Mesendoderm (in vitro differentiated cells): ENCODE measurements at regions not wholly inside any gene's neighbourhood (a gene's known extent, or its start where the extent isn't known, plus 50 kb on each side); places are given as distances from the start of the nearest gene placed in this dataset.

Experiments
- DNase-seq: peaks from one replicate; pipeline ENCODE4 v3.0.0; 2013
- H2AK5ac ChIP-seq: 2 replicates; pipeline ENCODE4 v1.6.1; 2013; ENCODE audit warnings: low read length, inconsistent platforms
- H2BK120ac ChIP-seq: 2 replicates; pipeline ENCODE4 v1.6.1; 2013; ENCODE audit warnings: low read depth, mild to moderate bottlenecking, low read length, moderate library complexity, mixed read lengths
- H2BK15ac ChIP-seq: replicated peaks from 2 replicates; pipeline ENCODE4 v1.6.1; 2013; ENCODE audit warnings: low read depth, mild to moderate bottlenecking, moderate library complexity
- H2BK5ac ChIP-seq: 2 replicates; pipeline ENCODE4 v1.6.1; 2013; ENCODE audit warnings: low read length, inconsistent platforms
- H3K18ac ChIP-seq: 2 replicates; pipeline ENCODE4 v1.6.1; 2013; ENCODE audit warnings: mild to moderate bottlenecking, low read length, mixed read lengths
- H3K23ac ChIP-seq: one replicate; pipeline ENCODE4 v1.6.1; 2013; ENCODE audit warnings: low read length
- H3K27ac ChIP-seq: 2 replicates; pipeline ENCODE4 v1.5.1; 2013; ENCODE audit warnings: low read depth, mild to moderate bottlenecking, inconsistent platforms, low read length, moderate library complexity
- H3K27me3 ChIP-seq: 2 replicates; pipeline ENCODE4 v1.6.1; 2013; ENCODE audit warnings: low read length, control low read depth, mild to moderate bottlenecking, inconsistent platforms; ENCODE audit not compliant: insufficient read depth, poor library complexity
- H3K36me3 ChIP-seq: 2 replicates; pipeline ENCODE4 v1.6.1; 2013; ENCODE audit warnings: low read length, inconsistent platforms; ENCODE audit not compliant: control insufficient read depth, insufficient read depth
- H3K4ac ChIP-seq: one replicate; pipeline ENCODE4 v1.6.1; 2013; ENCODE audit warnings: low read depth, mild to moderate bottlenecking, low read length, moderate library complexity
- H3K4me1 ChIP-seq: 2 replicates; pipeline ENCODE4 v1.6.1; 2013; ENCODE audit warnings: low read depth, low read length, inconsistent platforms; ENCODE audit not compliant: control insufficient read depth
- H3K4me2 ChIP-seq: 2 replicates; pipeline ENCODE4 v1.6.1; 2013; ENCODE audit warnings: low read length
- H3K4me3 ChIP-seq: 2 replicates; pipeline ENCODE4 v1.5.1; 2013; ENCODE audit warnings: mild to moderate bottlenecking, low read length
- H3K56ac ChIP-seq: one replicate; pipeline ENCODE4 v1.6.1; 2013; ENCODE audit warnings: low read length
- H3K79me1 ChIP-seq: 2 replicates; pipeline ENCODE4 v1.6.1; 2013; ENCODE audit warnings: low read length, inconsistent platforms
- H3K79me2 ChIP-seq: 2 replicates; pipeline ENCODE4 v1.6.1; 2013; ENCODE audit warnings: mild to moderate bottlenecking, low read length; ENCODE audit not compliant: control insufficient read depth, insufficient read depth
- H3K9ac ChIP-seq: 2 replicates; pipeline ENCODE4 v1.6.1; 2013; ENCODE audit warnings: low read length, inconsistent platforms
- H4K5ac ChIP-seq: one replicate; pipeline ENCODE4 v1.6.1; 2013; ENCODE audit warnings: low read length
- H4K8ac ChIP-seq: one replicate; pipeline ENCODE4 v1.6.1; 2013; ENCODE audit warnings: low read depth, mild to moderate bottlenecking, control low read depth, low read length, moderate library complexity
- WGBS: extraction: QIAGEN DNeasy Blood & Tissue Kit; methylation state at CpG from one replicate; pipeline ENCODE4 v1.1.7; 2013; ENCODE audit warnings: low lambda C conversion rate, missing lambda C conversion rate; ENCODE audit not compliant: insufficient coverage; ENCODE audit errors: extremely low coverage; 5-methylcytosine and 5-hydroxymethylcytosine counted together

- no peak overlapping the region for H3K27ac ChIP-seq
- no peaks in the 10 kb centered on the region for H3K36me3 ChIP-seq
- no peak overlapping the region for H3K18ac ChIP-seq
- no peaks in the 10 kb centered on the region for H3K79me2 ChIP-seq
- H3K4me3 ChIP-seq = no peak overlapping the region
- H3K56ac ChIP-seq = no peak overlapping the region
- no peaks in the 10 kb centered on the region for H3K4me1 ChIP-seq
- H2BK5ac ChIP-seq = no peak overlapping the region
- no peak overlapping the region for H3K9ac ChIP-seq
- H3K79me1 ChIP-seq = no peaks in the 10 kb centered on the region
- H3K4me2 ChIP-seq = no peak overlapping the region
- peak; percentile 34 for DNase-seq
- H3K4ac ChIP-seq = no peak overlapping the region
- H4K5ac ChIP-seq = no peak overlapping the region
- no peak overlapping the region for H2AK5ac ChIP-seq
- no CpG with 5 or more reads among the region's 6 CpGs for WGBS
- no peak overlapping the region for H3K23ac ChIP-seq
- no peaks in the 10 kb centered on the region for H3K27me3 ChIP-seq
- no peak overlapping the region for H2BK15ac ChIP-seq
- no peak overlapping the region for H4K8ac ChIP-seq
- H2BK120ac ChIP-seq = no peak overlapping the region
These were observed 265.3 kb upstream of the PKDCC start for GRCh38 chr2:41782306-41783158.

DNA sequence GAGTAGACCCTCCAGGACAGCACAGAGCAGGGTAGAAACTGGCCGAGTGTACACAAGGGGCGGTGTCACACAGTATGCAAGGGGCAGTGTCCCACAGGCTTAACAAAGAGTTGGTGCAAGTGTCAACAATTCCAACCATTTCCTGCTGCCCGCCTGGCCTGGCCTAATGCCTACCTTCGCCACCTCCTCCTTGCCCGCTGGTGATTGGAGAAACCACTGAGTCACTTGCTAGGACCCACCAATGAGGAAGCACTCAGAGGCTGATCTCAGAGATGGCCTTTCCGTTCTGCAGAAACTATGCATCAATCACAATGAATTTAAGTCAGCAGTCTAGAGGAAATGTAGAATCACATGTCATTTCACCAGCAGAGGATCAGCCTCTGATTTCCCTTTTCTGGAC, 263.3 kb upstream of the PKDCC start:
- WGBS = no CpG with 5 or more reads among the region's 6 CpGs
- Histone ChIP-seq H2BK15ac (no peak overlapping the region), H3K79me1 (no peaks in the 10 kb centered on the region), H3K27me3 (no peaks in the 10 kb centered on the region), H3K36me3 (no peaks in the 10 kb centered on the region), H4K8ac (no peak overlapping the region), H3K79me2 (no peaks in the 10 kb centered on the region), H2BK5ac (no peak overlapping the region), H3K4me1 (no peaks in the 10 kb centered on the region), H3K18ac (no peak overlapping the region), H4K5ac (no peak overlapping the region), H2BK120ac (no peak overlapping the region), H3K27ac (no peak overlapping the region), H3K4ac (no peak overlapping the region), H3K4me3 (no peak overlapping the region), H3K9ac (no peak overlapping the region), H2AK5ac (no peak overlapping the region), H3K56ac (no peak overlapping the region), H3K23ac (no peak overlapping the region), H3K4me2 (no peak overlapping the region)
- no peak for DNase-seq

- WGBS = no CpG with 5 or more reads among the region's 10 CpGs
- Histone ChIP-seq H3K18ac (no peak overlapping the region), H4K8ac (no peak overlapping the region), H3K36me3 (no peaks in the 10 kb centered on the region), H3K4ac (no peak overlapping the region), H3K79me1 (no peaks in the 10 kb centered on the region), H3K4me2 (no peak overlapping the region), H3K56ac (no peak overlapping the region), H3K79me2 (no peaks in the 10 kb centered on the region), H2AK5ac (no peak overlapping the region), H4K5ac (no peak overlapping the region), H3K9ac (no peak overlapping the region), H2BK5ac (no peak overlapping the region), H2BK15ac (no peak overlapping the region), H3K27ac (no peak overlapping the region), H3K4me1 (no peaks in the 10 kb centered on the region), H3K4me3 (no peak overlapping the region), H3K23ac (no peak overlapping the region), H2BK120ac (no peak overlapping the region), H3K27me3 (no peaks in the 10 kb centered on the region)
- no peak for DNase-seq
These were observed 262.4 kb upstream of the PKDCC start for GRCh38 chr2:41785251-41786022.

DNA sequence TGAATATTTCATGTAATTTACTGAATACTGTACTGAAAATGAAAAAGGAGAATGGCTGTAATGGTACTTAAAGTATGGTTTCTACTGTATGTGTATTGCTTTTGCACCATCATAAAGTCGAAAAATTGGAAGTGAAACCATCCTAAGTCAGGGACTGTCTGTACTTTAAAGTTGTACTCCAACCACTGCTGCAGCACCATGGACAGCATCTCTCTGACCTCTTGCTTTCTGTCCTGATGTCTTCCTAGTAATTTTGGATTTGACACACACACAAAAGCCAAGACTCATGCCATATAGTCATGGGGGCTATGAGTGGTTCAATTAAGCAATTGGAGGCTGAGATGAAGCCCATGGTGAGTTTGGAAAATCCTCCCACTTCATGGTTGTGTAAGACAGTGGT, 256.3 kb upstream of the PKDCC start:
- Histone ChIP-seq H3K4me2 (no peak overlapping the region), H3K9ac (no peak overlapping the region), H2BK5ac (no peak overlapping the region), H3K56ac (no peak overlapping the region), H3K27me3 (no peaks in the 10 kb centered on the region), H2AK5ac (no peak overlapping the region), H3K23ac (no peak overlapping the region), H4K5ac (no peak overlapping the region), H3K4me3 (no peak overlapping the region), H4K8ac (no peak overlapping the region), H3K4me1 (no peaks in the 10 kb centered on the region), H3K79me1 (no peaks in the 10 kb centered on the region), H3K4ac (no peak overlapping the region), H2BK120ac (no peak overlapping the region), H3K18ac (no peak overlapping the region), H3K27ac (no peak overlapping the region), H3K79me2 (no peaks in the 10 kb centered on the region), H2BK15ac (no peak overlapping the region), H3K36me3 (no peaks in the 10 kb centered on the region)
- DNase-seq = peak; percentile 48
- WGBS = no CpG with 5 or more reads among the region's 1 CpG

DNA sequence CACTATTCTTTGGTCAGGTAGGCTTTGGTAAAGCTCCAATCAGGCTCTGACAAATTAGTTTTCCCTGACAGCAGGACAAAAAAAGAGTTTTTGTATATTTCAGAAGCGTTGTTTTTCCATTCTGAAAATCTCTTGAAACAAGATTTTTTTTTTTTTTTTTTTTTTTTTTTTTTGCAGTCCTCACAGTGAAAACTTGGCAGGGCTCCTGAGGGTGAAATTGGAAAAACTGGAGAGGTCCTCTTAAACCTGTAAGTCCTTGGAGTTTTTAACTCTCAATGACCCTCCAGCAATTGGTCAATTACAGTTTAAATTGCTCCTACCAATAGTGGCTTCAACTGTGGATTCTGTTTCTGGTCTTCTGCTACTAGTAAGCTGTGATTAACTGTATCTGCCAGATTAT, 244.5 kb upstream of the PKDCC start:
- DNase-seq = no peak
- Histone ChIP-seq H3K4me1 (no peaks in the 10 kb centered on the region), H3K56ac (no peak overlapping the region), H3K79me1 (no peaks in the 10 kb centered on the region), H3K4ac (no peak overlapping the region), H2BK5ac (no peak overlapping the region), H2AK5ac (no peak overlapping the region), H3K27ac (no peak overlapping the region), H3K18ac (no peak overlapping the region), H2BK120ac (no peak overlapping the region), H4K5ac (no peak overlapping the region), H3K23ac (no peak overlapping the region), H3K4me2 (no peak overlapping the region), H3K4me3 (no peak overlapping the region), H3K27me3 (no peaks in the 10 kb centered on the region), H3K79me2 (no peaks in the 10 kb centered on the region), H4K8ac (no peak overlapping the region), H3K36me3 (no peaks in the 10 kb centered on the region), H3K9ac (no peak overlapping the region), H2BK15ac (no peak overlapping the region)
- WGBS = no CpG with 5 or more reads among the region's 1 CpG
